B cell (primary cell): ENCODE measurements at regions not wholly inside any gene's neighbourhood (a gene's known extent, or its start where the extent isn't known, plus 50 kb on each side); places are given as distances from the start of the nearest gene placed in this dataset.

ENCODE experiments used
- ATAC-seq: fragments of 200-7000 bp; cut with Tn5 transposase; one replicate; pipeline ENCODE4 v1.10.0; 2021; ENCODE audit warnings: low read depth, mild to moderate bottlenecking, moderate number of reproducible peaks, moderate library complexity
- CTCF ChIA-PET: fragments of 350-600 bp; sonication (Branson Sonifier 250); formaldehyde crosslinking; loops from one replicate; lab custom pipeline; 2021; ENCODE audit warnings: antibody characterized with exemption, inconsistent platforms; lab: Charles Lee
- POLR2A ChIA-PET: fragments of 350-600 bp; sonication (Branson Sonifier 250); formaldehyde crosslinking; loops from one replicate; lab custom pipeline; 2021; ENCODE audit warnings: antibody characterized with exemption; lab: Charles Lee
- DNase-seq: peaks from one replicate; pipeline ENCODE4 v3.0.0; 2013
- H2AFZ ChIP-seq: 2 replicates; pipeline ENCODE4 v1.6.1; 2012; ENCODE audit warnings: mild to moderate bottlenecking, low read depth, low read length; ENCODE audit not compliant: insufficient read depth, poor library complexity, severe bottlenecking
- H3K27ac ChIP-seq, 2 donors: 1 replicate in 1 of 2; 2 replicates in 1 of 2; pipeline ENCODE4 v1.5.1; 2012 to 2013; ENCODE audit warnings: low read length in 2 of 2, mild to moderate bottlenecking in 2 of 2, moderate library complexity in 1 of 2
- H3K27me3 ChIP-seq, 4 experiments: fragments of 200-600 bp in 1 of 4; sonication (generic) in 1 of 4; replicated peaks in 1 of 4; 1 replicate in 2 of 4; 2 replicates in 2 of 4; pipeline versions ENCODE4 v1.6.1 to v1.7.0; 2013 to 2016; ENCODE audit warnings: low read length in 3 of 4, mild to moderate bottlenecking in 2 of 4, mixed read lengths in 1 of 4, moderate library complexity in 1 of 4; ENCODE audit not compliant: insufficient read depth in 4 of 4, control insufficient read depth in 3 of 4; ENCODE audit errors: control extremely low read depth in 1 of 4
- H3K36me3 ChIP-seq, 2 experiments: replicated peaks in 1 of 2; 1 replicate in 1 of 2; 2 replicates in 1 of 2; pipeline versions ENCODE4 v1.6.1 to v1.7.1; 2013; ENCODE audit warnings: low read length in 1 of 2; ENCODE audit not compliant: insufficient read depth in 2 of 2, control insufficient read depth in 1 of 2; ENCODE audit errors: control extremely low read depth in 1 of 2, extremely low read depth in 1 of 2
- H3K4me1 ChIP-seq, 2 donors: fragments of 200-600 bp in 1 of 2; sonication (generic) in 1 of 2; 1 replicate in 1 of 2; 2 replicates in 1 of 2; pipeline versions ENCODE4 v1.5.1 to v1.6.1; 2013 to 2017; ENCODE audit warnings: low read length in 2 of 2; ENCODE audit not compliant: control insufficient read depth in 2 of 2, insufficient read depth in 2 of 2
- H3K4me2 ChIP-seq: replicated peaks from 2 replicates; pipeline ENCODE3; 2012; ENCODE audit warnings: mild to moderate bottlenecking, low read depth, low read length; ENCODE audit not compliant: poor library complexity, severe bottlenecking
- H3K4me3 ChIP-seq, 5 experiments: fragments of 200-600 bp in 1 of 5; sonication (generic) in 1 of 5; 1 replicate in 3 of 5; 2 replicates in 2 of 5; pipeline versions ENCODE4 v1.5.1 to v1.7.0; 2011 to 2016; ENCODE audit warnings: low read length in 4 of 5, mild to moderate bottlenecking in 4 of 5, low read depth in 2 of 5, control low read depth in 1 of 5, moderate library complexity in 1 of 5; ENCODE audit not compliant: insufficient read depth in 1 of 5; ENCODE audit errors: control extremely low read depth in 1 of 5, extremely low read depth in 1 of 5
- H3K79me2 ChIP-seq: fragments of 200-600 bp; sonication (generic); one replicate; pipeline ENCODE4 v1.6.0; 2016; ENCODE audit warnings: low read length; ENCODE audit not compliant: control insufficient read depth, insufficient read depth
- H3K9ac ChIP-seq: fragments of 200-600 bp; sonication (generic); 2 replicates; pipeline ENCODE4 v1.6.1; 2017; ENCODE audit warnings: mild to moderate bottlenecking, low read length, moderate library complexity
- H3K9me3 ChIP-seq, 3 donors: one replicate each; pipeline versions ENCODE4 v1.6.1 to v1.7.1; 2013; ENCODE audit warnings: low read length in 2 of 3; ENCODE audit not compliant: control insufficient read depth in 2 of 3, insufficient read depth in 1 of 3; ENCODE audit errors: control extremely low read depth in 1 of 3
- H4K20me1 ChIP-seq: 2 replicates; pipeline ENCODE4 v1.6.0; 2012; ENCODE audit warnings: mild to moderate bottlenecking, low read length; ENCODE audit not compliant: insufficient read depth, control insufficient read depth, poor library complexity, severe bottlenecking
- H3K27ac Mint-ChIP-seq: one replicate; pipeline ENCODE4 v1.8.0; 2021; ENCODE audit warnings: mixed read lengths
- H3K27me3 Mint-ChIP-seq: one replicate; pipeline ENCODE4 v1.8.0; 2021; ENCODE audit warnings: mixed read lengths
- H3K4me1 Mint-ChIP-seq: one replicate; pipeline ENCODE4 v1.8.0; 2021; ENCODE audit warnings: mixed read lengths
- H3K4me3 Mint-ChIP-seq: one replicate; pipeline ENCODE4 v1.8.0; 2021; ENCODE audit warnings: mixed read lengths
- H3K9me3 Mint-ChIP-seq: one replicate; pipeline ENCODE4 v1.8.0; 2022; ENCODE audit warnings: mixed read lengths; ENCODE audit not compliant: insufficient read depth
- EZH2 ChIP-seq: IDR thresholded peaks from 2 replicates; pipeline ENCODE4 v1.6.1; 2012; ENCODE audit warnings: borderline replicate concordance, low read depth, mild to moderate bottlenecking, moderate library complexity, low read length; ENCODE audit not compliant: insufficient read depth, poor library complexity, severe bottlenecking
- WGBS: methylation state at CpG from one replicate; pipeline ENCODE4 v1.1.5; 2013; ENCODE audit warnings: missing lambda C conversion rate; ENCODE audit not compliant: insufficient coverage; 5-methylcytosine and 5-hydroxymethylcytosine counted together
- intact Hi-C: fragments of 100-400 bp; cut with micrococcal nuclease; formaldehyde crosslinking; loops from one replicate; pipeline ENCODE4 v1.10.0; 2022
- TF ChIP-seq, protein P1 (sequence below): fragments of 200-600 bp; IDR thresholded peaks from one replicate; pipeline ENCODE4 v1.8.0; 2022; ENCODE audit warnings: antibody characterized with exemption, mild to moderate bottlenecking

DNA sequence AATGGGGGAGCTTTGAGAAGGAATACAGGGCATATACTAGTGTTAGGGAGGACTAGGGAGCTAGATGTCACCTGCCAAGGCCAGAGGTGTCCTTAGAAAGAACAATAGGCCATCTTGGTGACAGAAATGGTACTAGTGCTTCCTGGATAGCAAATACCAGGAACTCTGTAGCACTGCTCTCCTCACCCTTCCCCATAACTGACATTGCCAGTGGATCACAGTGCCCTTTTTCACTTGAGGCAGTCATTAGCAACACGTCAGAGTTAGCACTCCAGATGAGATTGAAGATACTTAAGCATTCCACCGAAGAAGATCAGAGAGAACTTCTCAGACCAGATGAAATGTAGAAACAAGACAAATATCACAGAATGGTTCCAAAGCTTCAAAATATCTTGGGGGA is 103.1 kb upstream of the PDZRN3 start:
- intact Hi-C loops = no loop called here
- Mint-ChIP-seq H3K4me3 (no peak overlapping the region), H3K27me3 (no peaks in the 10 kb centered on the region), H3K9me3 (peaks cover 2% of the 10 kb centered on the region), H3K27ac (no peak overlapping the region), H3K4me1 (no peaks in the 10 kb centered on the region)
- no peaks in the 10 kb centered on the region for H4K20me1 ChIP-seq
- no peak overlapping the region for H3K4me2 ChIP-seq
- no peak overlapping the region for H3K4me3 ChIP-seq
- no peak overlapping the region for H3K9ac ChIP-seq
- H3K9me3 ChIP-seq = peaks cover 0 to 3% (median 0%) of the 10 kb centered on the region in 3 donors
- DNase-seq (no peak), ATAC-seq (no peak)
- no peaks in the 10 kb centered on the region for H3K36me3 ChIP-seq
- H3K27me3 ChIP-seq = no peaks in the 10 kb centered on the region
- no CpG with 5 or more reads among the region's 2 CpGs for WGBS
- no peak overlapping the region for H3K27ac ChIP-seq
- no peak overlapping the region for H2AFZ ChIP-seq
- no peak for TF ChIP-seq EZH2
- TF ChIP-seq, protein P1, sequence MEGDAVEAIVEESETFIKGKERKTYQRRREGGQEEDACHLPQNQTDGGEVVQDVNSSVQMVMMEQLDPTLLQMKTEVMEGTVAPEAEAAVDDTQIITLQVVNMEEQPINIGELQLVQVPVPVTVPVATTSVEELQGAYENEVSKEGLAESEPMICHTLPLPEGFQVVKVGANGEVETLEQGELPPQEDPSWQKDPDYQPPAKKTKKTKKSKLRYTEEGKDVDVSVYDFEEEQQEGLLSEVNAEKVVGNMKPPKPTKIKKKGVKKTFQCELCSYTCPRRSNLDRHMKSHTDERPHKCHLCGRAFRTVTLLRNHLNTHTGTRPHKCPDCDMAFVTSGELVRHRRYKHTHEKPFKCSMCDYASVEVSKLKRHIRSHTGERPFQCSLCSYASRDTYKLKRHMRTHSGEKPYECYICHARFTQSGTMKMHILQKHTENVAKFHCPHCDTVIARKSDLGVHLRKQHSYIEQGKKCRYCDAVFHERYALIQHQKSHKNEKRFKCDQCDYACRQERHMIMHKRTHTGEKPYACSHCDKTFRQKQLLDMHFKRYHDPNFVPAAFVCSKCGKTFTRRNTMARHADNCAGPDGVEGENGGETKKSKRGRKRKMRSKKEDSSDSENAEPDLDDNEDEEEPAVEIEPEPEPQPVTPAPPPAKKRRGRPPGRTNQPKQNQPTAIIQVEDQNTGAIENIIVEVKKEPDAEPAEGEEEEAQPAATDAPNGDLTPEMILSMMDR = no peak
- H3K79me2 ChIP-seq = no peaks in the 10 kb centered on the region
- no peaks in the 10 kb centered on the region for H3K4me1 ChIP-seq
- ChIA-PET POLR2A (no interaction called here), CTCF (no interaction called here)

DNA sequence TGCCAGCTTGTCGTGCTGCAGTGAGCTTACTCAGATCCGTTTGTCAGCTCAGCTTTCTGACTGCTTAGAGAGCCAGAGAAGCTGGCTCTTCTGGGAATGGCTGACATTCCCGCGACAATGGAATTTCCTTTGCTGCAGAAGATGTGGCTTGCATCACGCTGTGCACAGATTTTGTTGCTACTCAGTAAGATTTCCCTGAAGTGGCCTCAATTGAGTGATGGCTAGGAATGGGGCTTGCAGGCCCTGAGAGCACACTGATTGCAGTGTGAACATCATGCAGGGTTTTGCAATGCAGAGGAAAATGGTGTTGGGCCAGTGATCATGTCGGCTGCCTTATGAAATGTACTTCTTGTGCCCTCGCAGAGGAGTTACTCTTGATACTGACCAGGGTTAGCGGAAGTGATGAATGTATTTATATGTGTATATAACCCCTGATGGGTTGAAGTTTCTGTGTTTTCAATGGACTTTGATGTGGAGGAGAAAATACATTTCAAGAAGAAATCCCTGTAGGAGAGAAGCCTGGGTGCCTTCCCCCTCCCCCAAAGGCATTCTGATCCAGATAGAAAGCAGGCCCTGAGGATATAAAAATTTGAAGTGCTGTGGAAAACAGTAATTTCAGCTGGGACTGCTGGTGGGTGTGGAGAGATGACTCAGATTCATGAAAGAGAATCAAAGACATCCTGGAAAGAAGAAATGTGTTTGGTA is 102.5 kb upstream of the PDZRN3 start:
- ATAC-seq (no peak), DNase-seq (no peak)
- Histone ChIP-seq H2AFZ (no peak overlapping the region), H3K79me2 (no peaks in the 10 kb centered on the region), H3K4me3 (no peak overlapping the region), H3K9ac (no peak overlapping the region), H3K9me3 (peaks cover 0 to 3% (median 0%) of the 10 kb centered on the region in 3 donors), H3K4me2 (no peak overlapping the region), H3K27me3 (no peaks in the 10 kb centered on the region), H3K36me3 (no peaks in the 10 kb centered on the region), H3K4me1 (no peaks in the 10 kb centered on the region), H4K20me1 (no peaks in the 10 kb centered on the region), H3K27ac (no peak overlapping the region)
- no peak overlapping the region for H3K4me3 Mint-ChIP-seq
- no peaks in the 10 kb centered on the region for H3K27me3 Mint-ChIP-seq
- POLR2A ChIA-PET = no interaction called here
- peaks cover 2% of the 10 kb centered on the region for H3K9me3 Mint-ChIP-seq
- CTCF ChIA-PET = no interaction called here
- intact Hi-C loops = no loop called here
- no peak for TF ChIP-seq EZH2
- TF ChIP-seq, protein P1 = no peak
- no peak overlapping the region for H3K27ac Mint-ChIP-seq
- 64% methylated on average over 8 of the region's 8 CpGs for WGBS
- H3K4me1 Mint-ChIP-seq = no peaks in the 10 kb centered on the region
